Progenitor cell of endocrine pancreas (in vitro differentiated cells): ENCODE measurements at regions not wholly inside any gene's neighbourhood (a gene's known extent, or its start where the extent isn't known, plus 50 kb on each side); places are given as distances from the start of the nearest gene placed in this dataset.

Source experiments
- DNase-seq: peaks from one replicate; pipeline ENCODE4 v3.0.0; 2021; ENCODE audit warnings: low spot score; ENCODE audit not compliant: unreplicated experiment
- H3K27ac Mint-ChIP-seq: 2 replicates; pipeline ENCODE4 v1.8.0; 2021; ENCODE audit warnings: mild to moderate bottlenecking, moderate library complexity, mixed read lengths
- H3K27me3 Mint-ChIP-seq: 2 replicates; pipeline ENCODE4 v1.8.0; 2021; ENCODE audit warnings: mixed read lengths
- H3K36me3 Mint-ChIP-seq: 2 replicates; pipeline ENCODE4 v1.8.0; 2022; ENCODE audit warnings: mixed read lengths; ENCODE audit not compliant: insufficient read depth
- H3K4me1 Mint-ChIP-seq: 2 replicates; pipeline ENCODE4 v1.8.0; 2021; ENCODE audit warnings: low read depth, mixed read lengths
- H3K4me3 Mint-ChIP-seq: 2 replicates; pipeline ENCODE4 v1.8.0; 2021; ENCODE audit warnings: low read depth, mild to moderate bottlenecking, moderate library complexity, mixed read lengths
- H3K9me3 Mint-ChIP-seq: 2 replicates; pipeline ENCODE4 v1.8.0; 2021; ENCODE audit warnings: low read depth, mixed read lengths
- CTCF ChIP-seq: fragments of 200-600 bp; sonication (generic); IDR thresholded peaks from one replicate; pipeline ENCODE4 v1.5.0; 2021; ENCODE audit warnings: antibody characterized with exemption, mild to moderate bottlenecking; ENCODE audit not compliant: unreplicated experiment

- H3K9me3 Mint-ChIP-seq, result no peaks in the 10 kb centered on the region
- H3K4me3 Mint-ChIP-seq, result no peak overlapping the region
- H3K27ac Mint-ChIP-seq, result no peak overlapping the region
- no peaks in the 10 kb centered on the region for H3K27me3 Mint-ChIP-seq
- no peaks in the 10 kb centered on the region for H3K36me3 Mint-ChIP-seq
- TF ChIP-seq CTCF, result no peak
- peaks cover 3% of the 10 kb centered on the region for H3K4me1 Mint-ChIP-seq
- no peak for DNase-seq
Observed at GRCh38 chrX:109934434-109934833, 68.5 kb upstream of the TMEM164 start.

DNA sequence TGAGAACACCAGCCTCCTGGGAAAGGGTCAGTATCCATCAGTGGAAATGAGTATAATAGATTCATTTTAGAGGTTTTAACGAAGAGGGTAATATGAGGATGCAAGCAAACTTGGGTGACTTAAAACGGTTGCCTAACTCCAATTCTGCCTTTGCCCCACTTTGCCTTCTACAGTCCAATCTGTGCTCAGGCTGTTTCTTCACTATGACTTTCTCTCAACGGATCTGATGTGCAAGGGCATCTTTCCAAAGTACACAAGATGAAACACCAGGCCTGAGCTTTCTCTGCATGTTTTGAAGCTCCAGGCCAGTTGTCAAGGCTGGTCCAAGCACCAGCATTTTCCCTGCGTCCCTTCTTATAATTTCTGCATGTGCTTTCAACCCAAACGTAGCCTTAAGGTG, 68.0 kb upstream of the TMEM164 start:
- H3K4me1 Mint-ChIP-seq, result peaks cover 3% of the 10 kb centered on the region
- H3K27ac Mint-ChIP-seq, result no peak overlapping the region
- no peak overlapping the region for H3K4me3 Mint-ChIP-seq
- H3K27me3 Mint-ChIP-seq, result no peaks in the 10 kb centered on the region
- H3K36me3 Mint-ChIP-seq, result no peaks in the 10 kb centered on the region
- H3K9me3 Mint-ChIP-seq, result no peaks in the 10 kb centered on the region
- no peak for DNase-seq
- TF ChIP-seq CTCF, result no peak

- H3K27me3 Mint-ChIP-seq, result no peaks in the 10 kb centered on the region
- DNase-seq, result no peak
- no peaks in the 10 kb centered on the region for H3K36me3 Mint-ChIP-seq
- H3K27ac Mint-ChIP-seq, result no peak overlapping the region
- no peak overlapping the region for H3K4me3 Mint-ChIP-seq
- TF ChIP-seq CTCF, result no peak
- H3K9me3 Mint-ChIP-seq, result no peaks in the 10 kb centered on the region
- peaks cover 3% of the 10 kb centered on the region for H3K4me1 Mint-ChIP-seq
Observed at GRCh38 chrX:109936114-109936513, 66.8 kb upstream of the TMEM164 start.

DNA sequence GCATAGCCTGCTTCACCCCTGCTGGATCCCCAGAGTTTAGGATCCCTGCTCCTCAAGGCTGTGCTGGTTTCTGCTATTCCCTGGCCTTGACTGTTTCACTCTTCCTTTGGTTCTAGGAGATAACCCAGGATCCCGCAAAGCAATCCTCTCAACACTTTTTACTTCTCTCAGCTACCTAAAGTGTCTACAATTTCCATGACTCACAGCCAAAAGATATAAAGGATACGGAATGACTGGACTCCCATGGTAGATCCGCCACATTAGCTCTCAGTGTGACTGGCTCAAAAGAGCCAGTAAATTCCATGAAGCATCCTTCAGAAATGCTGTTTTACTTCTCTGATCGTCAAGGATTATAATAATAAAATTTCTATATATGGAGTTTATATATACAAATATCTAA, 66.3 kb upstream of the TMEM164 start:
- no peaks in the 10 kb centered on the region for H3K9me3 Mint-ChIP-seq
- H3K4me3 Mint-ChIP-seq, result no peak overlapping the region
- no peak for TF ChIP-seq CTCF
- no peak for DNase-seq
- no peaks in the 10 kb centered on the region for H3K27me3 Mint-ChIP-seq
- H3K27ac Mint-ChIP-seq, result no peak overlapping the region
- no peaks in the 10 kb centered on the region for H3K36me3 Mint-ChIP-seq
- peaks cover 3% of the 10 kb centered on the region for H3K4me1 Mint-ChIP-seq

DNA sequence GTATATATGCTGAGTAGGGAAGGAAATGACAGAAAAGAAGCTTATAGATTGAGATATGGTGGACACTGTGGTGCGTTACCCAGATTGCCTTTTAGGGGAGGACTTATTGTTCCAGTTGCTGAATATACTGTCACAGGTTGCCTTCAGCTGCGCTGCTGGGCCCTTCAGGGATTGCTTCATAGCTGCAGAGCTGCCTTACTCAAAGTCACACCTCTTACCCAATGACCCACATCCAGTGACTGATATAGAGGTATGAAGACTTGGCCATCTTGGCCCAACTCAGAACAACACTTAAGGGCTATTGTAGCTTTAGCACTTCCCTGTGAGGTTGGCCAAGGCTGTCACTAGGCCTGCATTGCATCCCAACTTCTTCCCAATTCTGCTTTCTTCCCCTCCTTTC, 63.4 kb upstream of the TMEM164 start:
- peaks cover 3% of the 10 kb centered on the region for H3K27me3 Mint-ChIP-seq
- peaks cover 9% of the 10 kb centered on the region for H3K4me1 Mint-ChIP-seq
- H3K4me3 Mint-ChIP-seq, result no peak overlapping the region
- H3K36me3 Mint-ChIP-seq, result no peaks in the 10 kb centered on the region
- TF ChIP-seq CTCF, result no peak
- no peak for DNase-seq
- no peaks in the 10 kb centered on the region for H3K9me3 Mint-ChIP-seq
- H3K27ac Mint-ChIP-seq, result no peak overlapping the region
